ENCODE measurements at regions not wholly inside any gene's neighbourhood (a gene's known extent, or its start where the extent isn't known, plus 50 kb on each side); places are given as distances from the start of the nearest gene placed in this dataset.

DNA sequence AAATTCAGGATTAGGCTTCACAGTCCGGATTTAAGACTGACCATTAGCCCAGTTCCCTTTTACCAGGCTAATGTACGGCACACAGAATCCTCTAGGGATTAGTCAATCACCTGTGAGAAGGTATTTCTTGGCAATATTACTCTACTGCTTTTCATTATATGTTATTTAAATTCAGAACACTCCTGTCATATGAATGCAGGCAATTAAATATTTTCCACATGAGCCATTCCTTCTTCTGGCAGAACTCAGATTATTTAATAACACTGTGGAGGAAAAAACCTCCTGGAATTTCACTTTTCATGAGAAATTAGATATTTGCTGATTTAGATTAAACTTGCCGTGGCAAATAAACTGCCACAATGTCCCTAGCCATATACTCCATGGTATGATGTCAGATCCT lies 1357.5 kb upstream of the C9orf72 start (continued):
- TF ChIP-seq RAD21 (IDR thresholded peaks at IDR 0.05 in 1 of 2, conservative IDR thresholded peaks at IDR 0.05 in 1 of 2; ENCODE audit: low read depth in 2 of 2, low read length in 2 of 2) (no peak), BCL11A (IDR thresholded peaks at IDR 0.05; ENCODE audit: low read depth in 2 of 2, low read length in 2 of 2) (no peak), CHD2 (IDR thresholded peaks at IDR 0.05; ENCODE audit: low read length) (no peak), GTF2F1 (IDR thresholded peaks at IDR 0.05; ENCODE audit: borderline replicate concordance, low read depth, low read length) (no peak), KDM4A (IDR thresholded peaks at IDR 0.05; ENCODE audit: low read depth, low read length, severe bottlenecking) (no peak)
